Loucy (cell line): ENCODE measurements at regions not wholly inside any gene's neighbourhood (a gene's known extent, or its start where the extent isn't known, plus 50 kb on each side); places are given as distances from the start of the nearest gene placed in this dataset.

ENCODE experiments used
- H2AFZ ChIP-seq: fragments of 200-600 bp; sonication (generic); 2 replicates; pipeline ENCODE4 v1.6.0; 2016; ENCODE audit warnings: antibody characterized with exemption, mild to moderate bottlenecking, low read length, moderate library complexity
- H3F3A ChIP-seq: fragments of 200-600 bp; 2 replicates; pipeline ENCODE4 v1.6.0; 2016; ENCODE audit warnings: antibody characterized with exemption, low read depth, mild to moderate bottlenecking
- H3K27me3 ChIP-seq: fragments of 200-600 bp; sonication (generic); 2 replicates; pipeline ENCODE4 v1.6.1; 2014; ENCODE audit warnings: low read length, mild to moderate bottlenecking; ENCODE audit not compliant: insufficient read depth, poor library complexity, severe bottlenecking
- H3K36me3 ChIP-seq: fragments of 200-600 bp; sonication (generic); 2 replicates; pipeline ENCODE4 v1.6.1; 2016; ENCODE audit warnings: low read length; ENCODE audit not compliant: insufficient read depth
- H3K4me1 ChIP-seq: fragments of 200-600 bp; sonication (generic); 2 replicates; pipeline ENCODE4 v1.5.1; 2014; ENCODE audit warnings: low read length, mild to moderate bottlenecking; ENCODE audit not compliant: insufficient read depth, poor library complexity, severe bottlenecking
- H3K4me2 ChIP-seq: fragments of 200-600 bp; sonication (generic); 2 replicates; pipeline ENCODE4 v1.6.0; 2014; ENCODE audit warnings: antibody characterized with exemption, low read length, low read depth, mild to moderate bottlenecking; ENCODE audit not compliant: poor library complexity, severe bottlenecking
- H3K4me3 ChIP-seq: fragments of 200-600 bp; sonication (generic); 2 replicates; pipeline ENCODE4 v1.5.1; 2014; ENCODE audit warnings: low read length, mild to moderate bottlenecking, mixed read lengths; ENCODE audit not compliant: poor library complexity, severe bottlenecking
- H3K79me2 ChIP-seq: fragments of 200-600 bp; sonication (generic); 2 replicates; pipeline ENCODE4 v1.6.1; 2014; ENCODE audit warnings: low read length; ENCODE audit not compliant: insufficient read depth
- H3K9ac ChIP-seq: fragments of 200-600 bp; sonication (generic); 2 replicates; pipeline ENCODE4 v1.6.0; 2014; ENCODE audit warnings: mild to moderate bottlenecking, low read depth, low read length, moderate library complexity; ENCODE audit not compliant: poor library complexity, severe bottlenecking
- H3K9me2 ChIP-seq: fragments of 200-600 bp; sonication (generic); replicated peaks from 2 replicates; pipeline ENCODE4 v1.6.1; 2016; ENCODE audit warnings: low read depth, low read length, mixed read lengths
- H3K9me3 ChIP-seq: fragments of 200-600 bp; sonication (generic); 2 replicates; pipeline ENCODE4 v1.6.1; 2014; ENCODE audit warnings: mild to moderate bottlenecking, antibody characterized with exemption, low read length, low read depth; ENCODE audit not compliant: insufficient read depth
- H4K20me1 ChIP-seq: fragments of 200-600 bp; sonication (generic); 2 replicates; pipeline ENCODE4 v1.6.0; 2014; ENCODE audit warnings: antibody characterized with exemption, low read length, mild to moderate bottlenecking; ENCODE audit not compliant: insufficient read depth, poor library complexity, severe bottlenecking
- EZH2phosphoT487 ChIP-seq: fragments of 200-600 bp; IDR thresholded peaks from 2 replicates; pipeline ENCODE4 v1.6.1; 2018; ENCODE audit warnings: antibody characterized with exemption, mild to moderate bottlenecking, moderate library complexity, borderline replicate concordance
- TF ChIP-seq, protein P1 (sequence below): fragments of 200-600 bp; sonication (generic); conservative IDR thresholded peaks from 2 replicates; pipeline ENCODE4 v1.5.1; 2014; ENCODE audit warnings: mild to moderate bottlenecking, antibody characterized with exemption, low read length

DNA sequence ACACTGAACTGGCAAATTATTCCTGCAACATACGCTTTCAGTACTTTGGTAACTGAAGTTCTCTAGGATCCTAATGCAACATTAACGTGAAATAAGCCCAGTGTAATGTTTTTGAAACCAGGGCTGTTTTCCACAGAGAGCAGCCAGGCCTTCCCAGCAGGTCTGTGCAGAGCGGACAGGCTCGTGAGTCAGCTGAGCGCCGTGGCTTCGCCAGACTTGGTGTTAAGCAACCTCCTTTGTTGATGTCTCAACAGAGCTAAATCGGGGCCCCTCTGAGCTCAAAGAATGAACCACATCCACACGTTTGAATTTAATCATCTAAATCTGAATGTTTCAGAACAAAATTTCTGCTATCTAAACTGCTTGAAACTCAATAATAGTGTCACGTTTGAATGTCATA, 181.8 kb upstream of the FMN2 start:
- H3K9ac ChIP-seq, result no peak overlapping the region

DNA sequence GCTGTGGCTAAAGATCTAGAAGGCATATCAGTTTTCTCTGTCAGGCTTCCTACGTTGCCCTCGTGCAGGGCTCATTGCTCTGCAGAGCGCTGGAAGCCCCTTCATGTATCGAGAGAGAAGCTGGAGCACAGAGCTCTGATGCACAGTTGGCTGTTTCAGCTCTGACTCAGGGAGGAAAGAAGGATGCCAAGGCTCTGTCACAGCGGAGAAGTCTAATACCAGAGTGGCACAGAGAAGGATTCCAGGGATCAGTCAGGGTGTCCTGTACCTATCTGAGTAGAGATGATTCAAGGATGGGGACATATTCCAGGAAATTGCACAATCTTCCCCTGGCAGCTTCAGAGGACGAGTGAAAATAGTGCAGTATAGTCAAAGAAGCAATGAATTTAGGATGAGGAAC, 179.2 kb upstream of the FMN2 start:
- Histone ChIP-seq H3K4me2 (no peak overlapping the region), H3K9me2 (no peaks in the 10 kb centered on the region), H3K9me3 (no peaks in the 10 kb centered on the region), H3F3A (no peaks in the 10 kb centered on the region), H3K4me3 (no peak overlapping the region), H3K4me1 (no peaks in the 10 kb centered on the region), H3K27me3 (no peaks in the 10 kb centered on the region), H2AFZ (no peak overlapping the region), H4K20me1 (no peaks in the 10 kb centered on the region), H3K79me2 (no peaks in the 10 kb centered on the region), H3K9ac (no peak overlapping the region), H3K36me3 (no peaks in the 10 kb centered on the region)
- TF ChIP-seq EZH2phosphoT487, result no peak
- TF ChIP-seq, protein P1, sequence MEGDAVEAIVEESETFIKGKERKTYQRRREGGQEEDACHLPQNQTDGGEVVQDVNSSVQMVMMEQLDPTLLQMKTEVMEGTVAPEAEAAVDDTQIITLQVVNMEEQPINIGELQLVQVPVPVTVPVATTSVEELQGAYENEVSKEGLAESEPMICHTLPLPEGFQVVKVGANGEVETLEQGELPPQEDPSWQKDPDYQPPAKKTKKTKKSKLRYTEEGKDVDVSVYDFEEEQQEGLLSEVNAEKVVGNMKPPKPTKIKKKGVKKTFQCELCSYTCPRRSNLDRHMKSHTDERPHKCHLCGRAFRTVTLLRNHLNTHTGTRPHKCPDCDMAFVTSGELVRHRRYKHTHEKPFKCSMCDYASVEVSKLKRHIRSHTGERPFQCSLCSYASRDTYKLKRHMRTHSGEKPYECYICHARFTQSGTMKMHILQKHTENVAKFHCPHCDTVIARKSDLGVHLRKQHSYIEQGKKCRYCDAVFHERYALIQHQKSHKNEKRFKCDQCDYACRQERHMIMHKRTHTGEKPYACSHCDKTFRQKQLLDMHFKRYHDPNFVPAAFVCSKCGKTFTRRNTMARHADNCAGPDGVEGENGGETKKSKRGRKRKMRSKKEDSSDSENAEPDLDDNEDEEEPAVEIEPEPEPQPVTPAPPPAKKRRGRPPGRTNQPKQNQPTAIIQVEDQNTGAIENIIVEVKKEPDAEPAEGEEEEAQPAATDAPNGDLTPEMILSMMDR, result no peak

More for the DNA sequence above, 181.8 kb upstream of the FMN2 start:
- Histone ChIP-seq H3K9me3 (no peaks in the 10 kb centered on the region), H3K4me1 (no peaks in the 10 kb centered on the region), H3K9me2 (no peaks in the 10 kb centered on the region), H3K4me3 (no peak overlapping the region), H3K36me3 (no peaks in the 10 kb centered on the region), H3K4me2 (no peak overlapping the region), H2AFZ (no peak overlapping the region), H4K20me1 (no peaks in the 10 kb centered on the region), H3F3A (no peaks in the 10 kb centered on the region), H3K27me3 (no peaks in the 10 kb centered on the region), H3K79me2 (no peaks in the 10 kb centered on the region)
- TF ChIP-seq EZH2phosphoT487, result no peak
- TF ChIP-seq, protein P1, result no peak

DNA sequence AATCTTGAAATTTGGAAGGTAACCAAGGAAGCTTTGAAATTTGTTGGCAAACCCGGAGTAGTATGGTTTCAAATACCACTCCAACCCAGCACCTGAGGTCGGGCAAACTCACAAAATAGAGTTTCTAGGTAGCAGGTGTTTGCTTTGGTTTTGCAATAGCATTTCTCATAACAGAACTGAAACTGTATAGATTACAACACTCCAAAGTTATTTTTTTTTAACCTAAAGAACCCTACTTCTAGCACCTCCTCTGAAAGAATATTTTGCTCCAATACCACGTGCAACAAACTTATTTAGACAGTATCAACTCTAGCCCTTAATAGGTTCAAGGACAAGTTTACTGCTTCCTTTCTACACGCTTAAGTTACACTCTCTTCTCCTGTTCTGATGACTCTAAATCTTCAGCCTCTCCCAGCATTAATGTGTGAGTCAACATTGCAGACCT, 178.5 kb upstream of the FMN2 start:
- Histone ChIP-seq H3K79me2 (no peaks in the 10 kb centered on the region), H3K36me3 (no peaks in the 10 kb centered on the region), H3K9me2 (no peaks in the 10 kb centered on the region), H4K20me1 (no peaks in the 10 kb centered on the region), H3K9me3 (no peaks in the 10 kb centered on the region), H2AFZ (no peak overlapping the region), H3F3A (no peaks in the 10 kb centered on the region), H3K9ac (no peak overlapping the region), H3K4me2 (no peak overlapping the region), H3K4me3 (no peak overlapping the region), H3K4me1 (no peaks in the 10 kb centered on the region), H3K27me3 (no peaks in the 10 kb centered on the region)
- no peak for TF ChIP-seq EZH2phosphoT487
- TF ChIP-seq, protein P1, result no peak
